PC-9 (cell line): ENCODE measurements at regions not wholly inside any gene's neighbourhood (a gene's known extent, or its start where the extent isn't known, plus 50 kb on each side); places are given as distances from the start of the nearest gene placed in this dataset.
"Not testable (repeated sequence)": the region's sequence is repeated elsewhere in the genome, so short reads cannot be mapped to it uniquely, and the experiment has no call there.

Experiments
- CTCF ChIP-seq: fragments of 200-600 bp; sonication (generic); conservative IDR thresholded peaks from 2 replicates; pipeline ENCODE4 v1.6.1; 2017; ENCODE audit warnings: mixed run types, antibody characterized with exemption, mild to moderate bottlenecking, moderate library complexity
- EZH2 ChIP-seq: fragments of 200-600 bp; sonication (generic); IDR thresholded peaks from 2 replicates; pipeline ENCODE4 v1.8.0; 2017; ENCODE audit warnings: antibody characterized with exemption, low read depth

GRCh38 chr2:167328808-167329207, 440.5 kb downstream of the XIRP2 start:
- not testable (repeated sequence) for TF ChIP-seq CTCF, EZH2
